GM18868 (cell line): ENCODE measurements at regions not wholly inside any gene's neighbourhood (a gene's known extent, or its start where the extent isn't known, plus 50 kb on each side); places are given as distances from the start of the nearest gene placed in this dataset.

Experiments used
- ATAC-seq: cut with Tn5 transposase; IDR thresholded peaks from one replicate; pipeline ENCODE4 v1.9.1; 2021; ENCODE audit warnings: mild to moderate bottlenecking, moderate library complexity; ENCODE audit not compliant: unreplicated experiment

- ATAC-seq = no peak
These were observed 366.6 kb upstream of the FIGN start for GRCh38 chr2:164102366-164102765.

GRCh38 chr2:164091673-164092072 is 355.9 kb upstream of the FIGN start:
- no peak for ATAC-seq

- ATAC-seq = no peak
These were observed 354.7 kb upstream of the FIGN start for GRCh38 chr2:164090533-164090932.

- no peak for ATAC-seq
These were observed 348.3 kb upstream of the FIGN start for GRCh38 chr2:164084066-164084465.

GRCh38 chr2:164080486-164080885 is 344.7 kb upstream of the FIGN start:
- ATAC-seq = no peak

GRCh38 chr2:164079258-164079657 is 343.4 kb upstream of the FIGN start:
- no peak for ATAC-seq

- ATAC-seq = no peak
These were observed 342.6 kb upstream of the FIGN start for GRCh38 chr2:164078421-164078820.

- ATAC-seq = no peak
These were observed 337.6 kb upstream of the FIGN start for GRCh38 chr2:164073101-164074074.

GRCh38 chr2:164069540-164069939 is 333.7 kb upstream of the FIGN start:
- ATAC-seq = no peak

- ATAC-seq = no peak
These were observed 332.3 kb upstream of the FIGN start for GRCh38 chr2:164068063-164068462.

- ATAC-seq = no peak
These were observed 330.3 kb upstream of the FIGN start for GRCh38 chr2:164066095-164066494.

GRCh38 chr2:164065038-164065437 is 329.2 kb upstream of the FIGN start:
- ATAC-seq = no peak

GRCh38 chr2:164061129-164061746 is 325.4 kb upstream of the FIGN start:
- peak; percentile 82 for ATAC-seq

- ATAC-seq = no peak
These were observed 324.2 kb upstream of the FIGN start for GRCh38 chr2:164060031-164060430.

GRCh38 chr2:164055623-164056022 is 319.8 kb upstream of the FIGN start:
- no peak for ATAC-seq

GRCh38 chr2:164054651-164055050 is 318.8 kb upstream of the FIGN start:
- no peak for ATAC-seq

GRCh38 chr2:164053021-164053420 is 317.2 kb upstream of the FIGN start:
- ATAC-seq = no peak

GRCh38 chr2:164052006-164052405 is 316.2 kb upstream of the FIGN start:
- ATAC-seq = no peak

- ATAC-seq = no peak
These were observed 312.9 kb upstream of the FIGN start for GRCh38 chr2:164048729-164049128.

- ATAC-seq = no peak
These were observed 310.2 kb upstream of the FIGN start for GRCh38 chr2:164046040-164046439.

GRCh38 chr2:164044622-164045021 is 308.8 kb upstream of the FIGN start:
- ATAC-seq = no peak

- ATAC-seq = no peak
These were observed 303.5 kb upstream of the FIGN start for GRCh38 chr2:164039270-164039669.
